IMR-90 (cell line): ENCODE measurements at regions not wholly inside any gene's neighbourhood (a gene's known extent, or its start where the extent isn't known, plus 50 kb on each side); places are given as distances from the start of the nearest gene placed in this dataset.

ENCODE experiments used
- ATAC-seq: fragments of 200-7000 bp; cut with Tn5 transposase; 2 replicates; pipeline ENCODE4 v1.9.1; 2020; ENCODE audit warnings: low read depth, mild to moderate bottlenecking, moderate library complexity
- BruUV-seq: library from RNA; stranded (reverse); fragments of 400-500 nt; replicated peaks from 2 replicates; lab custom pipeline; 2021; lab: Mats Ljungman, UMichigan
- CTCF ChIA-PET: fragments of 300-600 bp; formaldehyde crosslinking; extraction: SDS; loops from one replicate; lab custom pipeline; 2021; ENCODE audit warnings: antibody characterized with exemption; lab: Yijun Ruan, JAX
- POLR2A ChIA-PET: fragments of 300-600 bp; sonication (Branson Sonifier 250); formaldehyde crosslinking; loops from one replicate; lab custom pipeline; 2022; ENCODE audit warnings: antibody characterized with exemption; ENCODE audit not compliant: unreplicated experiment; lab: Charles Lee
- DNase-seq: peaks from one replicate; pipeline ENCODE4 v3.0.0; 2013
- H2AFZ ChIP-seq: replicated peaks from 2 replicates; pipeline ENCODE3; 2013; ENCODE audit warnings: low read length, mild to moderate bottlenecking; ENCODE audit not compliant: poor library complexity
- H2AK5ac ChIP-seq: 2 replicates; pipeline ENCODE4 v1.6.1; 2013; ENCODE audit warnings: low read depth, low read length, inconsistent platforms
- H2AK9ac ChIP-seq: replicated peaks from 2 replicates; pipeline ENCODE3; 2013; ENCODE audit warnings: mild to moderate bottlenecking, low read depth, low read length, moderate library complexity; ENCODE audit not compliant: poor library complexity
- H2BK120ac ChIP-seq: 2 replicates; pipeline ENCODE4 v1.6.1; 2013; ENCODE audit warnings: low read depth, low read length, inconsistent platforms
- H2BK15ac ChIP-seq: 3 replicates; pipeline ENCODE4 v1.6.1; 2013; ENCODE audit warnings: low read depth, low read length, inconsistent platforms
- H2BK20ac ChIP-seq: 2 replicates; pipeline ENCODE4 v1.6.1; 2013; ENCODE audit warnings: low read depth, mild to moderate bottlenecking, inconsistent platforms, low read length, moderate library complexity
- H2BK5ac ChIP-seq: 2 replicates; pipeline ENCODE4 v1.6.1; 2013; ENCODE audit warnings: mild to moderate bottlenecking, low read depth, low read length, inconsistent platforms; ENCODE audit not compliant: poor library complexity, severe bottlenecking
- H3K14ac ChIP-seq: replicated peaks from 2 replicates; pipeline ENCODE4 v1.6.1; 2013; ENCODE audit warnings: low read depth, low read length, inconsistent platforms
- H3K18ac ChIP-seq: 2 replicates; pipeline ENCODE4 v1.6.1; 2013; ENCODE audit warnings: low read depth, low read length, control low read depth
- H3K23ac ChIP-seq: 2 replicates; pipeline ENCODE4 v1.6.1; 2013; ENCODE audit warnings: low read depth, low read length, inconsistent platforms
- H3K27ac ChIP-seq: 2 replicates; pipeline ENCODE4 v1.5.1; 2013; ENCODE audit warnings: mild to moderate bottlenecking, control low read depth, low read length; ENCODE audit not compliant: insufficient read depth
- H3K27me3 ChIP-seq: 2 replicates; pipeline ENCODE4 v1.6.1; 2013; ENCODE audit warnings: low read length; ENCODE audit not compliant: control insufficient read depth, insufficient read depth
- H3K36me3 ChIP-seq: 2 replicates; pipeline ENCODE4 v1.6.1; 2013; ENCODE audit warnings: low read length, mixed read lengths; ENCODE audit not compliant: control insufficient read depth, insufficient read depth
- H3K4ac ChIP-seq: 2 replicates; pipeline ENCODE4 v1.6.1; 2013; ENCODE audit warnings: low read depth, low read length, inconsistent platforms
- H3K4me1 ChIP-seq: 2 replicates; pipeline ENCODE4 v1.6.1; 2013; ENCODE audit warnings: low read length, mixed read lengths; ENCODE audit not compliant: control insufficient read depth, insufficient read depth
- H3K4me2 ChIP-seq: 2 replicates; pipeline ENCODE4 v1.6.1; 2013; ENCODE audit warnings: low read depth, mild to moderate bottlenecking, control low read depth, low read length, moderate library complexity
- H3K4me3 ChIP-seq: 2 replicates; pipeline ENCODE4 v1.5.1; 2013; ENCODE audit warnings: low read depth, mild to moderate bottlenecking, control low read depth, low read length, moderate library complexity; ENCODE audit not compliant: insufficient read depth
- H3K56ac ChIP-seq: 2 replicates; pipeline ENCODE4 v1.6.1; 2013; ENCODE audit warnings: low read length, inconsistent platforms; ENCODE audit not compliant: insufficient read depth; ENCODE audit errors: extremely low read depth
- H3K79me1 ChIP-seq, 2 experiments: 2 replicates each; pipeline ENCODE4 v1.6.1; 2013; ENCODE audit warnings: low read length in 2 of 2, inconsistent platforms in 1 of 2, low read depth in 1 of 2
- H3K9ac ChIP-seq: 2 replicates; pipeline ENCODE4 v1.6.1; 2013; ENCODE audit warnings: low read depth, low read length, control low read depth
- H3K9me1 ChIP-seq: 2 replicates; pipeline ENCODE4 v1.6.1; 2013; ENCODE audit warnings: low read length, inconsistent platforms; ENCODE audit not compliant: insufficient read depth
- H3K9me3 ChIP-seq: 2 replicates; pipeline ENCODE4 v1.6.1; 2013; ENCODE audit warnings: low read length; ENCODE audit not compliant: control insufficient read depth, insufficient read depth
- H4K20me1 ChIP-seq: 2 replicates; pipeline ENCODE4 v1.6.1; 2013; ENCODE audit warnings: low read length, inconsistent platforms; ENCODE audit not compliant: insufficient read depth
- H4K5ac ChIP-seq: 2 replicates; pipeline ENCODE4 v1.6.1; 2013; ENCODE audit warnings: mild to moderate bottlenecking, low read depth, low read length, control low read depth
- H4K8ac ChIP-seq, 2 experiments: 2 replicates each; pipeline ENCODE4 v1.6.1; 2013; ENCODE audit warnings: low read depth in 2 of 2, low read length in 2 of 2, control low read depth in 1 of 2, inconsistent platforms in 1 of 2
- H4K91ac ChIP-seq: 2 replicates; pipeline ENCODE4 v1.6.1; 2013; ENCODE audit warnings: low read depth, low read length, inconsistent platforms; ENCODE audit not compliant: insufficient read depth
- BHLHE40 ChIP-seq: fragments of 150-350 bp; IDR thresholded peaks from 2 replicates; pipeline ENCODE4 v1.6.1; 2016; ENCODE audit warnings: mild to moderate bottlenecking, low read depth, low read length
- CEBPB ChIP-seq: IDR thresholded peaks from 2 replicates; pipeline ENCODE4 v1.6.1; 2012; ENCODE audit warnings: low read depth, low read length, improper control_type of control experiment
- CHD1 ChIP-seq: IDR thresholded peaks from 2 replicates; pipeline ENCODE4 v1.6.1; 2012; ENCODE audit warnings: low read depth, low read length, improper control_type of control experiment
- FOS ChIP-seq: fragments of 150-350 bp; IDR thresholded peaks from 2 replicates; pipeline ENCODE4 v1.6.1; 2016; ENCODE audit warnings: low read depth, low read length
- MAFK ChIP-seq: IDR thresholded peaks from 2 replicates; pipeline ENCODE4 v1.6.1; 2012; ENCODE audit warnings: low read depth, low read length, improper control_type of control experiment
- MAZ ChIP-seq: IDR thresholded peaks from 2 replicates; pipeline ENCODE4 v1.6.1; 2012; ENCODE audit warnings: low read depth, mild to moderate bottlenecking, low read length, improper control_type of control experiment, moderate library complexity, borderline replicate concordance
- MXI1 ChIP-seq: IDR thresholded peaks from 2 replicates; pipeline ENCODE4 v1.6.1; 2012; ENCODE audit warnings: low read depth, mild to moderate bottlenecking, low read length, moderate library complexity, borderline replicate concordance
- NFE2L2 ChIP-seq: fragments of 150-350 bp; IDR thresholded peaks from 2 replicates; pipeline ENCODE4 v1.6.1; 2016; ENCODE audit warnings: low read depth, mild to moderate bottlenecking, low read length
- POLR2A ChIP-seq: IDR thresholded peaks from 2 replicates; pipeline ENCODE4 v1.6.1; 2012; ENCODE audit warnings: mild to moderate bottlenecking, low read depth, low read length
- RAD21 ChIP-seq: IDR thresholded peaks from 2 replicates; pipeline ENCODE4 v1.6.1; 2012; ENCODE audit warnings: low read length, improper control_type of control experiment
- RCOR1 ChIP-seq: IDR thresholded peaks from 2 replicates; pipeline ENCODE4 v1.6.1; 2012; ENCODE audit warnings: mild to moderate bottlenecking, low read length, improper control_type of control experiment; ENCODE audit not compliant: insufficient replicate concordance
- RFX5 ChIP-seq: IDR thresholded peaks from 2 replicates; pipeline ENCODE4 v1.8.0; 2012; ENCODE audit warnings: low read depth, mild to moderate bottlenecking, low read length, moderate library complexity
- SMC3 ChIP-seq: fragments of 150-350 bp; IDR thresholded peaks from 2 replicates; pipeline ENCODE4 v1.6.1; 2016; ENCODE audit warnings: low read depth, mild to moderate bottlenecking, antibody characterized with exemption, low read length, moderate library complexity
- WGBS, 2 experiments: methylation state at CpG; one replicate each; pipeline versions ENCODE4 v1.1.5 to v1.1.7; 2013; ENCODE audit warnings: missing lambda C conversion rate in 2 of 2; ENCODE audit not compliant: insufficient read length in 1 of 2; ENCODE audit errors: extremely low coverage in 2 of 2; 5-methylcytosine and 5-hydroxymethylcytosine counted together
- dilution Hi-C: fragments of 300-500 bp; cut with HindIII; formaldehyde crosslinking; loops from one replicate; pipeline ENCODE4 v1.14.3; 2018; ENCODE audit warnings: low sequenced_read_pairs; ENCODE audit not compliant: unreplicated experiment
- in situ Hi-C: fragments of 300-500 bp; cut with MboI; formaldehyde crosslinking; loops from 3 replicates; pipeline ENCODE4 v1.14.3; 2019; ENCODE audit warnings: low sequenced_read_pairs, inconsistent platforms, mixed read lengths
- intact Hi-C: fragments of 100-400 bp; cut with micrococcal nuclease; formaldehyde crosslinking; loops from 2 replicates; pipeline ENCODE4 v1.10.0; 2022
- TF ChIP-seq, protein P1 (sequence below): fragments of 150-350 bp; IDR thresholded peaks from 2 replicates; pipeline ENCODE4 v1.6.1; 2016; ENCODE audit warnings: low read depth, mild to moderate bottlenecking, low read length, moderate library complexity, borderline replicate concordance
- TF ChIP-seq, protein P2 (sequence below): conservative IDR thresholded peaks from 2 replicates; pipeline ENCODE4 v1.5.1; 2012; ENCODE audit warnings: mild to moderate bottlenecking, low read depth, low read length, improper control_type of control experiment
- TF ChIP-seq, protein P3 (sequence below): fragments of 150-350 bp; IDR thresholded peaks from 2 replicates; pipeline ENCODE4 v1.6.1; 2017; ENCODE audit warnings: mild to moderate bottlenecking, antibody characterized with exemption, low read length, low read depth

DNA sequence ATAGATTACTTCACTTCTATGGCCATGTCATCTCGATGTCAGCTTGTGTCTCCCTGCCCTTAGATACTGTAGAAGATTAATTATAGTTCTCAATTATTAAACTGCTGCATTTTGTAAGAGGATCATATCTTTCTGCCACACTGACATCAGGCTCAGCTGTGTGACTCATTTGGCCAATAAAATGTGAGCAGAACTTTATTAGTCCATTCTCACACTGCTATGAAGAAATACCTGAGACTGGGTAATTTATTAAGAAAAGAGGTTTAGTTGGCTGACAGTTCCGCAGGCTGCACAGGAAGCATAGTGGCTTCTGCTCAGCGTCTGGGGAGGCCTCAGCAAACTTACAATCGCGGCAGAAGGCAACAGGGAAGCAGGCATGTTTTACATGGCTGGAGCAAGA is 290.4 kb downstream of the RAD51AP2 start:
- Histone ChIP-seq H3K14ac (no peak overlapping the region), H3K9me1 (no peaks in the 10 kb centered on the region), H3K56ac (no peak overlapping the region), H2AK9ac (no peak overlapping the region), H3K18ac (no peak overlapping the region), H3K9me3 (no peaks in the 10 kb centered on the region), H2AFZ (no peak overlapping the region), H2AK5ac (no peak overlapping the region), H3K4me3 (no peak overlapping the region), H3K79me1 (no peaks in the 10 kb centered on the region), H4K20me1 (no peaks in the 10 kb centered on the region), H3K9ac (no peak overlapping the region), H3K4me2 (no peak overlapping the region), H3K27ac (no peak overlapping the region), H3K23ac (no peak overlapping the region), H2BK5ac (no peak overlapping the region), H4K5ac (no peak overlapping the region), H3K27me3 (no peaks in the 10 kb centered on the region), H4K8ac (no peak overlapping the region), H2BK20ac (no peak overlapping the region), H2BK120ac (no peak overlapping the region), H4K91ac (no peak overlapping the region), H3K4me1 (no peaks in the 10 kb centered on the region), H3K4ac (no peak overlapping the region), H3K36me3 (no peaks in the 10 kb centered on the region), H2BK15ac (no peak overlapping the region)
- intact Hi-C loops, result no loop called here
- dilution Hi-C loops, result no loop called here
- no TSS peak for BruUV-seq
- CTCF ChIA-PET, result interaction anchor here (0.6 kb wide), 1 partner anchor 15 kb away, joined by 5 read pairs; no protein-coding TSS in a partner anchor
- no peak for DNase-seq
- no peak for ATAC-seq
- in situ Hi-C loops, result no loop called here
- WGBS, 2 experiments, result no CpG with 5 or more reads among the region's 5 CpGs
- no peak for TF ChIP-seq SMC3
- TF ChIP-seq MAZ, result no peak
- no peak for TF ChIP-seq CHD1
- TF ChIP-seq, protein P1, sequence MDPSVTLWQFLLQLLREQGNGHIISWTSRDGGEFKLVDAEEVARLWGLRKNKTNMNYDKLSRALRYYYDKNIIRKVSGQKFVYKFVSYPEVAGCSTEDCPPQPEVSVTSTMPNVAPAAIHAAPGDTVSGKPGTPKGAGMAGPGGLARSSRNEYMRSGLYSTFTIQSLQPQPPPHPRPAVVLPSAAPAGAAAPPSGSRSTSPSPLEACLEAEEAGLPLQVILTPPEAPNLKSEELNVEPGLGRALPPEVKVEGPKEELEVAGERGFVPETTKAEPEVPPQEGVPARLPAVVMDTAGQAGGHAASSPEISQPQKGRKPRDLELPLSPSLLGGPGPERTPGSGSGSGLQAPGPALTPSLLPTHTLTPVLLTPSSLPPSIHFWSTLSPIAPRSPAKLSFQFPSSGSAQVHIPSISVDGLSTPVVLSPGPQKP, result no peak
- no peak for TF ChIP-seq MAFK
- no peak for TF ChIP-seq FOS
- no peak for TF ChIP-seq POLR2A
- no peak for TF ChIP-seq RAD21
- no peak for TF ChIP-seq NFE2L2
- TF ChIP-seq RFX5, result no peak
- TF ChIP-seq, protein P2, sequence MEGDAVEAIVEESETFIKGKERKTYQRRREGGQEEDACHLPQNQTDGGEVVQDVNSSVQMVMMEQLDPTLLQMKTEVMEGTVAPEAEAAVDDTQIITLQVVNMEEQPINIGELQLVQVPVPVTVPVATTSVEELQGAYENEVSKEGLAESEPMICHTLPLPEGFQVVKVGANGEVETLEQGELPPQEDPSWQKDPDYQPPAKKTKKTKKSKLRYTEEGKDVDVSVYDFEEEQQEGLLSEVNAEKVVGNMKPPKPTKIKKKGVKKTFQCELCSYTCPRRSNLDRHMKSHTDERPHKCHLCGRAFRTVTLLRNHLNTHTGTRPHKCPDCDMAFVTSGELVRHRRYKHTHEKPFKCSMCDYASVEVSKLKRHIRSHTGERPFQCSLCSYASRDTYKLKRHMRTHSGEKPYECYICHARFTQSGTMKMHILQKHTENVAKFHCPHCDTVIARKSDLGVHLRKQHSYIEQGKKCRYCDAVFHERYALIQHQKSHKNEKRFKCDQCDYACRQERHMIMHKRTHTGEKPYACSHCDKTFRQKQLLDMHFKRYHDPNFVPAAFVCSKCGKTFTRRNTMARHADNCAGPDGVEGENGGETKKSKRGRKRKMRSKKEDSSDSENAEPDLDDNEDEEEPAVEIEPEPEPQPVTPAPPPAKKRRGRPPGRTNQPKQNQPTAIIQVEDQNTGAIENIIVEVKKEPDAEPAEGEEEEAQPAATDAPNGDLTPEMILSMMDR, result no peak
- TF ChIP-seq, protein P3, sequence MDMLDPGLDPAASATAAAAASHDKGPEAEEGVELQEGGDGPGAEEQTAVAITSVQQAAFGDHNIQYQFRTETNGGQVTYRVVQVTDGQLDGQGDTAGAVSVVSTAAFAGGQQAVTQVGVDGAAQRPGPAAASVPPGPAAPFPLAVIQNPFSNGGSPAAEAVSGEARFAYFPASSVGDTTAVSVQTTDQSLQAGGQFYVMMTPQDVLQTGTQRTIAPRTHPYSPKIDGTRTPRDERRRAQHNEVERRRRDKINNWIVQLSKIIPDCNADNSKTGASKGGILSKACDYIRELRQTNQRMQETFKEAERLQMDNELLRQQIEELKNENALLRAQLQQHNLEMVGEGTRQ, result no peak
- TF ChIP-seq MXI1, result no peak
- no peak for TF ChIP-seq CEBPB
- TF ChIP-seq BHLHE40, result no peak
- TF ChIP-seq RCOR1, result no peak
- POLR2A ChIA-PET, result no interaction called here
